ENCODE measurements at regions not wholly inside any gene's neighbourhood (a gene's known extent, or its start where the extent isn't known, plus 50 kb on each side); places are given as distances from the start of the nearest gene placed in this dataset.
"Not testable (repeated sequence)": the region's sequence is repeated elsewhere in the genome, so short reads cannot be mapped to it uniquely, and the experiment has no call there.

GRCh38 chr13:100954430-100955305 is 280.1 kb upstream of the TMTC4 start:
- H3K4me1 Mint-ChIP-seq, result no peaks in the 10 kb centered on the region
- H3K9me3 Mint-ChIP-seq, result peaks cover 2 to 3% of the 10 kb centered on the region in 2 donors
- H3K36me3 Mint-ChIP-seq, result no peaks in the 10 kb centered on the region
- no peak for DNase-seq
- no peak overlapping the region for H3K27ac Mint-ChIP-seq
- no peak overlapping the region for H3K4me3 Mint-ChIP-seq
- no peaks in the 10 kb centered on the region for H3K27me3 Mint-ChIP-seq
- no peak for ATAC-seq (replicated peaks)

GRCh38 chr13:100951016-100951415 is 276.4 kb upstream of the TMTC4 start:
- DNase-seq (no peak), ATAC-seq (replicated peaks) (no peak)
- no peaks in the 10 kb centered on the region for H3K27me3 Mint-ChIP-seq
- H3K36me3 Mint-ChIP-seq, result no peaks in the 10 kb centered on the region
- no peak overlapping the region for H3K4me3 Mint-ChIP-seq
- no peaks in the 10 kb centered on the region for H3K4me1 Mint-ChIP-seq
- peaks cover 3 to 8% of the 10 kb centered on the region in 2 donors for H3K9me3 Mint-ChIP-seq
- H3K27ac Mint-ChIP-seq, result no peak overlapping the region

DNA sequence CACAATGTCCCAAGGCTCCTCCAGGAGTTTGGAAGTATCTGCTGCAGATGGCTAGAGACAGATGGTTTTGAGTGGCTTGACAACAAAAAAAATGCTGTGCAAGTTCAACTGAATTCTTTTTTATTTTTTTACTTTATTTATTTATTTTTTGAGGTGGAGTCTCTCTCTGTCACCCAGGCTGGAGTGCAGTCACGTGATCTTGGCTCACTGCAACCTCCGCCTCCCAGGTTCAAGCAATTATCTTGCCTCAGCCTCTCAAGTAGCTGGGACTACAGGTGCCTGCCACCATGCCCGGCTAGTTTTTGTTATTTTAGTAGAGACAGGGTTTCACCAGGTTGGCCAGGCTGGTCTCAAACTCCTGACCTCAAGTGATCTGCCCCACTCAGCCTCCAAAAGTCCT is 274.3 kb upstream of the TMTC4 start:
- H3K36me3 Mint-ChIP-seq; ATAC-seq (replicated peaks); DNase-seq; H3K27ac Mint-ChIP-seq; H3K9me3 Mint-ChIP-seq; H3K4me3 Mint-ChIP-seq; H3K27me3 Mint-ChIP-seq; H3K4me1 Mint-ChIP-seq: not testable (repeated sequence)

- H3K9me3 Mint-ChIP-seq, result peaks cover 0 to 9% of the 10 kb centered on the region in 2 donors
Measured at GRCh38 chr13:100946588-100946987, 272.0 kb upstream of the TMTC4 start.

GRCh38 chr13:100944791-100945345 is 270.3 kb upstream of the TMTC4 start:
- Mint-ChIP-seq H3K4me1 (no peaks in the 10 kb centered on the region), H3K27me3 (peaks cover 0 to 4% of the 10 kb centered on the region in 2 donors), H3K27ac (no peak overlapping the region), H3K9me3 (peaks cover 0 to 9% of the 10 kb centered on the region in 2 donors), H3K4me3 (no peak overlapping the region), H3K36me3 (no peaks in the 10 kb centered on the region)
- no peak for DNase-seq
- ATAC-seq (replicated peaks), result no peak

More at GRCh38 chr13:100946588-100946987, 272.0 kb upstream of the TMTC4 start:
- no peak overlapping the region for H3K27ac Mint-ChIP-seq
- H3K4me3 Mint-ChIP-seq, result no peak overlapping the region
- H3K36me3 Mint-ChIP-seq, result no peaks in the 10 kb centered on the region
- no peaks in the 10 kb centered on the region for H3K27me3 Mint-ChIP-seq
- no peak for ATAC-seq (replicated peaks)
- DNase-seq, result no peak
- H3K4me1 Mint-ChIP-seq, result no peaks in the 10 kb centered on the region

DNA sequence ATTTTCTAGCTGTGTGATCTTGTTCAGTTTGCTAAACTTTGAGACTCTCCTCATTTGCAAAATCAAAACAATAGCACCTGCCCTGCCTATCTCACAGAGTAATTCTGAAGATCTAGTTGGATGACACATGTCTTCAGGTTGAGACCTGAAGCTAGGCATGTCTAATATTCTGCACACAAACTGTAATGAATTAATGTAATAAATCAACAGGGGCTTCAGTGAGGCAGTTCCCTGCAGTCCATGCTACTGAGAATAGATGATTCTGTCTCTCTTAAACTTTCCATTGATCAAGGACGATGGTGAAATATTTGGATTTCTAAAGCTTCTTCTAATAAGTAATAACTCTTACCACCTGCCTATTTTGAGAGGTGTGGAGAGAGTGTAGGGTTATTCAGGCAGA is 268.1 kb upstream of the TMTC4 start:
- ATAC-seq (replicated peaks) (no peak), DNase-seq (no peak)
- H3K4me3 Mint-ChIP-seq, result no peak overlapping the region
- H3K27me3 Mint-ChIP-seq, result peaks cover 0 to 4% of the 10 kb centered on the region in 2 donors
- peaks cover 0 to 5% of the 10 kb centered on the region in 2 donors for H3K9me3 Mint-ChIP-seq
- H3K36me3 Mint-ChIP-seq, result no peaks in the 10 kb centered on the region
- H3K27ac Mint-ChIP-seq, result no peak overlapping the region
- H3K4me1 Mint-ChIP-seq, result no peaks in the 10 kb centered on the region

DNA sequence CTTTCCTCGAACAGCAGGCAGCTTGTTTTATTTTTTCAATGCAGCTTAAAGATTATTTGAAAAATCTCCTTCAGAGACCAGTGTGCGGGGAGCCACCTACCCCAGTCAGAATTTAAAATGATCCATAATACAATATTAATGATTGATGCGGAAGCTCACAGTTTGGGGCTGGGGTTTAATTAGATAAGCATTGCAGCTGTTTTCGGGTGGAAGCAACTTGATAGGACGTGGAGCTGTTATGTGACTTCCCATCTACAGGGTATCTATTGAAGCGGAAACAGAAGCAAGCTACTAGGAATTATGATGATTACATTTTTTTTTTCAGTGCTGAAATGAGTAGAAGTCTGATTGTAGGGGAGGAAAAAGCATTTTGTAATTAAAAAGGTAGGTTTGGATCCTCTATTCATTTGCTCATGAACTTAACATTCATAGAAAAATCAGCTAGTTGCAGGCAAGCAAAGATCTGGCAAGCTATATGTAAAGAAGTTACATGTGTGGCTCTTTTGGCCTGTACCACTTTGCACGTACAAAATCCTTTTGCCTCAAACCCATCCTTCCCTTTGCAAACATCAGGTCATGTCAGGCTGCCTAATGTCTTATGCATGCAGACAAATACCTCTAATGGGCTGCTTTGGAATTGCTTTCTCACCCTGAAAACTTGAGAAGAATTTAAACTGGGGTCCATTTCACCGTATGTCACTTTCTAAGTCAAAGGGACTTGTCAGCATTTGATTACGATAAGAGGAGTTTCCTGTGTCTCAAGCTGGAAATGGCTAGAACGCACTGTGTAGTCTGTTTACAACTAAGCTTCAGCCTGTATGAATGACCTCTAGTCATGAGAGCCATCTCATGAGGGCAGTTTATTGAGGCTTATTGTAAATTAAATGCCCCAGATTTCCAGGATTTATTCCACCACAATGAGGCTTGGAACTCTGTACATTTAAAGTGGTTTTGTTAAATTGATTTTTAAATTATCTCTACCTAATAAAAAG is 267.1 kb upstream of the TMTC4 start:
- Mint-ChIP-seq H3K27me3 (peaks cover 0 to 4% of the 10 kb centered on the region in 2 donors), H3K4me1 (no peaks in the 10 kb centered on the region), H3K36me3 (no peaks in the 10 kb centered on the region), H3K9me3 (peaks cover 0 to 4% of the 10 kb centered on the region in 2 donors), H3K4me3 (no peak overlapping the region), H3K27ac (no peak overlapping the region)
- no peak for ATAC-seq (replicated peaks)
- no peak for DNase-seq

DNA sequence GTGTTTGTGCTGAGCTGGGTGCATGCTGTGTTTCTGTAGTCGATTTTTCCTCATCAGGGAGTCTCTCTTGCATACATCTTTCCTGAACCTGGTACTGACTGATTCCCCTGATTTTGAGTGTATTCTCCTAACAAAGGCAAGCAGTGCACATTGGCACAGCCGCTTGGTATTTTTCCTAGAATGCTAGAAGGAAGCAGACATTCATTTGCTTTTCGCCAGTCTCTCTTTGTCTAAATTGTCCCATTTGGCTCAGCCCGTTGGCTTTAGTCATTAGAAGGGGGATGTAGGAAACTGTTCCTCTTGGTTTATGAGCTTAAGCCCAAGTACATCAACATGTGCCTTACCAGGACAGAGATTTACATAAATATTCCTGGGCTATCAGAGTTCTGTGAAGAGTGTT is 266.1 kb upstream of the TMTC4 start:
- H3K27me3 Mint-ChIP-seq, result peaks cover 0 to 4% of the 10 kb centered on the region in 2 donors
- H3K27ac Mint-ChIP-seq, result no peak overlapping the region
- peaks cover 0 to 3% of the 10 kb centered on the region in 2 donors for H3K9me3 Mint-ChIP-seq
- no peaks in the 10 kb centered on the region for H3K4me1 Mint-ChIP-seq
- no peaks in the 10 kb centered on the region for H3K36me3 Mint-ChIP-seq
- ATAC-seq (replicated peaks), result no peak
- H3K4me3 Mint-ChIP-seq, result no peak overlapping the region
- DNase-seq, result no peak

DNA sequence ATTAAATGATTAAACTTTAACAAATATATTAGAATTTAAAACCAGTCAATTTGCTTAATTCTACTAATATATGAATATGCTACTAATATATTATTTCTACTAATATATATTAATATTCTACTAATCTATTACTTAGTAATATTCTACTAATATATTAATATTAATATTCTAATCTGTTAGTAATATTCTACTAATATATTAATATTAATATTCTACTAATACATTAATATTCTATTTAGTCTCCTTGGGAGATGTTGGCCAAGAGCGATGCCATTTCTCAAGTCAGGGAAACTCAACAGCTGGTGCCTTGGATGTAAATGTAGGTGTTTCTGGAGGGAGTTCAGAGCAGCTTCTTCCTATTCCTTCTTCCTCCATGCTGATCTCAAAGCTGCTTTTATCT is 259.2 kb upstream of the TMTC4 start:
- no peaks in the 10 kb centered on the region for H3K36me3 Mint-ChIP-seq
- no peaks in the 10 kb centered on the region for H3K4me1 Mint-ChIP-seq
- no peak overlapping the region for H3K27ac Mint-ChIP-seq
- no peaks in the 10 kb centered on the region for H3K27me3 Mint-ChIP-seq
- DNase-seq, result no peak
- peaks cover 0 to 2% of the 10 kb centered on the region in 2 donors for H3K9me3 Mint-ChIP-seq
- no peak overlapping the region for H3K4me3 Mint-ChIP-seq
- no peak for ATAC-seq (replicated peaks)

- H3K9me3 Mint-ChIP-seq, result no peaks in the 10 kb centered on the region
- H3K4me3 Mint-ChIP-seq, result no peak overlapping the region
- ATAC-seq (replicated peaks) (no peak), DNase-seq (no peak)
- H3K36me3 Mint-ChIP-seq, result no peaks in the 10 kb centered on the region
- no peak overlapping the region for H3K27ac Mint-ChIP-seq
- H3K4me1 Mint-ChIP-seq, result no peaks in the 10 kb centered on the region
- no peaks in the 10 kb centered on the region for H3K27me3 Mint-ChIP-seq
Measured at GRCh38 chr13:100922599-100922998, 248.0 kb upstream of the TMTC4 start.

DNA sequence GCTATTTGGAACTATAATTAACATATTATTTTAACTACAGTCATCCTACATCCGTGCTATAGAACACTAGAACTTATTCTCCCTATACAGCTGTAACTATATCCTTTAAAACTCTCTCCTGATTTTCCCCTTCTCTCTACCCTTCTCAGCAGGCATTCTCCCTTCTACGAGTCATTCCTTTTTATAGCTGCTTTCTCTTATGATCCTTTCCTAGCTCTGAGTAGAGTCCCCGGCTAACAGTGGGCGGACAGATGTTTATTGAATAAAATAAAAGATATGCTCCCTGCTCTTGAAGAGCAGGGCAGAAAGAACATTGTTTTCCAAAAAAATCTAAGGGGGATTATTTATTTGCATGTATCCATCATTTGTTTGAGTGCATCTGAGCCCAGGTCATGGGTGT is 246.5 kb upstream of the TMTC4 start:
- Mint-ChIP-seq H3K4me3 (no peak overlapping the region), H3K36me3 (no peaks in the 10 kb centered on the region), H3K27ac (no peak overlapping the region), H3K4me1 (no peaks in the 10 kb centered on the region), H3K27me3 (no peaks in the 10 kb centered on the region), H3K9me3 (no peaks in the 10 kb centered on the region)
- no peak for ATAC-seq (replicated peaks)
- DNase-seq, result no peak

DNA sequence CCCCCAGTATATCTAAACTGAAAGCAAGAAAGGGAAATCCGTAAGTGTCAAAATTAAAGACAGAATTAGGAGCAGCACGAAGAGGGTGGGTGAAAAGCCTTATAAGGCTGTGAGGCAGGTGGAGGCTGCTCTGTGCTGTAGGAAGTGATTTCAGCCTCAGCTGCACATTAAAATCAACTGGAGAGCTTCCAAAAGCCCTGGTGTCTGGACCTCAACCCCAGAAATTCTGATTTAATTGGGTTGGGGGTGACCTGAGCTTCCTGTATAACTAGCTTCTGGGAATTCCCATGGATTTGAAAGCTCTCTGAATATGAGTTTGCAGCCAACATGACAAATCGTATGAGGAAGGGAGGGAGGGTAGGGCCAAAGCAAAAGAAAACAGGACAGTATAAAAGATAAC is 242.4 kb upstream of the TMTC4 start:
- no peaks in the 10 kb centered on the region for H3K36me3 Mint-ChIP-seq
- H3K4me1 Mint-ChIP-seq, result no peaks in the 10 kb centered on the region
- DNase-seq (no peak), ATAC-seq (replicated peaks) (no peak)
- H3K27ac Mint-ChIP-seq, result no peak overlapping the region
- H3K4me3 Mint-ChIP-seq, result no peak overlapping the region
- H3K9me3 Mint-ChIP-seq, result peaks cover 3 to 6% of the 10 kb centered on the region in 2 donors
- peaks cover 0 to 5% of the 10 kb centered on the region in 2 donors for H3K27me3 Mint-ChIP-seq

- Mint-ChIP-seq H3K4me3 (no peak overlapping the region), H3K27me3 (peaks cover 0 to 10% of the 10 kb centered on the region in 2 donors), H3K36me3 (no peaks in the 10 kb centered on the region), H3K4me1 (no peaks in the 10 kb centered on the region), H3K9me3 (peaks cover 5 to 10% of the 10 kb centered on the region in 2 donors), H3K27ac (no peak overlapping the region)
- ATAC-seq (replicated peaks) (no peak), DNase-seq (no peak)
Measured at GRCh38 chr13:100913143-100913542, 238.5 kb upstream of the TMTC4 start.

GRCh38 chr13:100904293-100904976 is 229.8 kb upstream of the TMTC4 start:
- Mint-ChIP-seq H3K27me3 (no peaks in the 10 kb centered on the region), H3K4me1 (no peaks in the 10 kb centered on the region), H3K4me3 (no peak overlapping the region), H3K36me3 (no peaks in the 10 kb centered on the region), H3K27ac (no peak overlapping the region), H3K9me3 (peaks cover 0 to 2% of the 10 kb centered on the region in 2 donors)
- no peak for ATAC-seq (replicated peaks)
- no peak for DNase-seq

Data from stimulated activated naive B cell treated with anti-CD40 and anti-IgM and Interleukin-4, amounts not matched to agents 10 μg/mL and 1 μg/mL and 100 μg/mL, for 72 hours (primary cell).